GM03348 (cell line): ENCODE measurements at regions not wholly inside any gene's neighbourhood (a gene's known extent, or its start where the extent isn't known, plus 50 kb on each side); places are given as distances from the start of the nearest gene placed in this dataset.

Source experiments
- DNase-seq: peaks from one replicate; pipeline ENCODE4 v3.0.0; 2012; ENCODE audit warnings: low spot score

DNA sequence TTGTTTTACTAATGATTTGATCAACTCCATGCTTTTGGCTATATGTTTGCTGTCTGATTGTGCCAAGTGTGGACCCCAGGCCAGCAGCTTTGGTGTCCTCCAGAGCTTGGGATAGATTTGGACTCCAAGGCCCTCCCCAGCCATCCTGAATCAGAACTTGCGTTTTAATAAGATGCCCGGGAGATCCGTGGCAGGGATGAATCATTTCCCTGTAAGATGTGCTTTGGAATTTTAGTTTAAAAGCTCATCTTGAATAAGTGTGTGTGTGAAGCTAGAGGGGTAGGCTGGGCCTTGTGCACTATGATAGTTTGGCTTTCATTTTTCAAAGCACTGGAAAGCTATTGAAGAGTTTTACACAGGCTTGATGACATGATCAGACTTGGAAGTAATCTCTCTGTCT lies 66.2 kb upstream of the SDK1 start:
- DNase-seq = no peak

DNA sequence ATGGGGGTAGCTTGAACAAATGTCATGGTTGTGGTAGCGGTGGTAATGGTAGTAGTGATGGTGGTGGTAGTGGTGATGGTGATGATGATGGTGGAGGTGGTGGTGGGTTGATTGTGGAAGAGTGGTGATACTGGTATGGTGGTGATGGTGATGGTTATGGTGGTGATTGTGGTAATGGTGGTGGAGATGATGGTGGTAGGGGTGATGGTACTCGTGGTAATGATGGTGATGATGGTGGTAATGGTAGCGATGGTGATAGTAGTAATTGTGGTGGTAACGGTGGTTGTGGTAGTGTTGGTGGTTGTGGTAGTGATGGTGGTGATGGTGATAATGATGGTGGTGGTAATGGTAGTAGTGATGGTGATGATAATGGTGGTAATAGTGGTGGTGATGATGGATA lies 65.7 kb upstream of the SDK1 start:
- DNase-seq = no peak

DNA sequence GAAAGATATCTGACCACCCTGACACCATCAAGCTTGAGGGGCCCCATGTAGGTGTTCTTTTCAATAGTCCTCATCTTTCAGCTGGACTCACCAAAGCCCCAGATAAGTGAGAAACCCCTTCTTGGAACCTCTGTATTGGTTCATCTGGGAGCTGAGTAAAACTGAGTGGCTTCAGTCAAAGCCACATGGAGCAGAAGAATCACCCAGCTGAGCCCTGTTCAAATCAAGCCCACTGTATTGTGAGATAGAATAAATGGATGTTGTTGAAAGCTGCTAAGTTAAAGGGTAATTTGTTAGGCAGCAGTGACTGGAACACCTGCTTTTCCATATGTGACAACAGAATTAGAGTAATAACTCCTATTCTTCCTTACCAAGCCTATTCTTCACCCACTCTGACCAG lies 64.8 kb upstream of the SDK1 start:
- no peak for DNase-seq

DNA sequence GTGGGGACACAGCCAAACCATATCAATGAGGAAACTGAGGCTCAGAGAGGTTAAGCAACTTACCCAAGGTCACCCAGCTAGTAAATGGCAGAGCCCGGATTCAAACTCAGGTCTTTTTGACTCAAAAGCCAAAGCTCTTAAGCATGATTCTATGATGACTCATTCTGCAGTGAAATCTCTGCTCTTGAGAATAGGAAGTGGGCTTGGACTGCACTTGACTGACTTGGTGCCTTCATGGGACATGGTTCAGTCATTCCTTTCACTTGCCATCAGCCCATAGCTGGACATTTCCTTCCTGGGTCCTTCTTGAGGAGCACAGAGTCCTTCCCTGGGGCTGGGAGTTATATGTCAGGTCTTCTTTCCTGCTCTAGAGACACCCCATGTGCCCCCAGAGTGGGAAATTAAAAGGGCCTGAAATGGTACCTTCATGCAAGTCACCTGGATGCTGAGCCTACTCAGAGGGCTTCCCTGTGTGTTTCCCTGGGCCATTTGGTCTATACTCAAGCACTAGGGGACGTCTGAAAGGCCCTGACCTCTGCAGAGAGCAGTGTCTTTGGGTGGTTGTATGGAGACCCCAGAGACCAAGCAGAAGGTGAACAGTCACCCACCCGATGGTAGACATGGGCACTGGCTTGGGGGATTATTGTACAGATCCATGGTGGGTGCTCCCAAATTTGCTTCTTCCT lies 62.4 kb upstream of the SDK1 start:
- no peak for DNase-seq

DNA sequence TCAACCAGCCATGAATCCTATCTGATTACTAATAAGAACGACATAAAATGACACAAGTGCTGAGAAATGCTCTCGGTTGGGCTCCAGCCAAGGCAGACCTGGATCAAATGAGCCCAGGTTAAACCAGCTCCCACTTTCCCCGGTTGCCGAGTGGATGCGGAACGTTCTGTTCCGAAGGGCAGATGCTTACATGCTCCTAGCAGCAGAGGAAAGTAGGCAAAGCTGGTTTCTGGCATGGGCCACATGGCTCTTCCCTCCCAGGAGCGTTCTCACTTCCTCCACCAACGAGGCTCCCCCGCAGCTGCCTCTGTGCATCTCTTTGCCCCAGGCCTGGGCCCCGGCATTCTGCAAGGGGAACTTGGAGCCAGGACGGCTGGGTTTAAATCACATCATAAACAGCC lies 61.8 kb upstream of the SDK1 start:
- no peak for DNase-seq

DNA sequence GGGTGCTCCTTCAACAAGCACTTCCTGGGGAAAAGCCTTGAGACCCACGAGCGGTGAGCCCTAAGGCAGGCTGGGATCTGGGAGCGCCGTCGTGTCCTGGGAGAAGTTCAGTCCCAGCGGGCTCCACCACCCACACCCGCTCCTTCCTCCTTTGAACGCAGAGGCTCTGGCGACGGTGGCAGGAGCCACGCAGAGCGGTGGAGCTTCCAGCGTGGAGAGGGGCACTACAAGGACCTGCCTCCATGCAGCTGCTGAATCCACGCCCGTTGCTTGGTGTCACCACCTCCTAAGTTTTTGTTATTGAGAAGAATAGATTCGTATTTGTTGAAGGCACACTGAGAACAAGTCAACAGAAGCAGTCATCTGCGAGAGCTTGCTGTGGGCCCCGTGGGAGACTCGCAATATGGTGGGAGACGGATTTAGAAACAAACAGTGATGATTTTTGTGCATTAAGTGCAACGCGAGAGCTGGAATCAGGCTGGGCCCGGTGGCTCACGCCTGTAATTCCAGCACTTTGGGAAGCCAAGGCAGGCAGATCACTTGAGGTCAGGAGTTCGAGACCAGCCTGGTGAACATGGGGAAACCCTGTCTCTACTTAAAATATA lies 60.1 kb upstream of the SDK1 start:
- no peak for DNase-seq

DNA sequence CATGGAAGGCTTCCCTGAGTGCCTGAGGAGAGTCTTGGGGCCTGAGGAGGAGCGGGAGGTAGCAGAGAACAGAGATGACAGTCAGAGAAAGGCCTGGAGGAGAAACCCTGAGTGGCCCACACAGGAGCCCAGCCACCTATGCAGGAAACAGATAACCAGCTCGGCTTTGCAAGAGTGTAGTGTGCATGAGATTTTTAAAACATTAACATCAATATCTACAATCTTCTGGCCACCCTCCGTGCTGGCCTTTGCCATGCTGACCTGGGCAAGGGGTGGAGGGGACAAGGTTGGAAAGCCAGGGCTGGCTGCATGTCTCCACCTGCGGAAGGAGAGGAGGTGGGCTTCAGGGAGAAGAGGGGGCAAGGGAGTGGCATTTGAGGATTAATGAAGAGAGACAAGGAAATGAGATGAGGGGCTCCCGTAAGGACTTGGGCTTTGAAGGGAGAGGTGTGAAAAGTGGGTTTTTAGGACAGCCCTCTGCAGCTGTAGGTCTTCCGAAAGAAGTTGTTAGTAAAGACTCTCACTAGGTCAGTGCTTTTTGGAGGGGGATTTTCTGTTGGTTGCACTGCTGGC lies 59.3 kb upstream of the SDK1 start:
- DNase-seq = no peak

DNA sequence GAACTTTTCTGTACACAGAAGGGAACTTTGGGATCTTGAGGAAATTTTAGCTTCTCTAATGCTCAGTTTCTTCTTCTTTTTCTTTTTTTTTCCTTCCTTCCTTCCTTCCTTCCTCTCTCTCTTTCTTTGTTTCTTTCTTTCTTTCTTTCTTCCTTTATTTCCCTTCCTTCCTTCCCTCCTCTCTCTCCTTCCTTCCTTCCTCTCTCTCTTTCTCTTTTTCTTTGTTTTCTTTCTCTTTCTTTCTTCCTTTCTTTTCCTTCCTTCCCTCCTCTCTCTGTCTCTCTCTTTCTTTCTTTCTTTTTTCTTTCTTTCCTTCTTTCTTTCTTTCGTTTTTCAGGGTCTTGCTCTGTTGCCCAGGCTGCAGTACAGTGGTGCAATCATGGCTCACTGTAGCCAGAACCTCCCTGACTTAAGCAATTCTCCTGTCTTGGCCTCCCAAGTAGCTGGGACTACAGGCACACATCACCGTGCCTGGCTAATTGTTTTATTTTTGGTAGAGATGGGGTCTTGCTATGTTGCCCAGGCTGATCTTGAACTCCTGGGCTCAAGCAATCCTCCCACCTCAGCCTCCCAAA lies 58.6 kb upstream of the SDK1 start:
- no peak for DNase-seq

DNA sequence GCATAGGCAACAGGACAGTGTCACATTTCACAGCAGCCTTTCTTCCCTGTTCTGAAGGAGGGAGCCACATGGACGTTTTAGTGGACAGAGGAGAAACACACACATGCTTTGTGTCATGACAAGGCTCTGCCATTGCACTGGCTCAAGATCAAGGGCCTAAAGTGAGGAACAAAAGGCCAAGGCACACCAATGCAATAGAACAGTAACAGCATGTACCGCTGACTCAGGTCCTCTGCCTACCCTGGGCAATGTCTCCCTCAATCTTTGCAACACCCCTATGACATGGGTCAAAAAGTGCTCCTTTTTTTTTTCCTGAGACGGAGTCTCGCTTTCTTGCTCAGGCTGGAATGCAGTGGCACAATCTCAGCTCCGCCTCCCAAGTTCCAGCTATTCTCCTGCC lies 57.8 kb upstream of the SDK1 start:
- DNase-seq = no peak

DNA sequence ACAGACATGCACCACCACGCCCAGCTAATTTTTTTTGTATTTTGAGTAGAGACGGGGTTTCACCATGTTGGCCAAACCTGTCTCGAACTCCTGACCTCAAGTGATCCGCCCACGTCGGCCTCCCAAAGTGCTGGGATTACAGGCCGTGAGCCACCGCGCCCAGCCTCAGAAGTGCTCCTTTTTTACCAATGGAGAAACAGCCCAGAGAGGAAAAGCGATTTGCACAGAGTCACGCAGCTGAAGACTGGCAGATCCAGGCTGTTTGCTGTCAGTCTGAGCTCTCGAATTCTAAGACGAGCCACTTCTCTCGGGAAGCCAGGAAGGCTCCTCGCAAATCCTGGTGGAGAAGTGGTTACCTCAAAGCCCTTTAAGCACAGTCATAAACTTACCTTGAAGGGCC lies 57.4 kb upstream of the SDK1 start:
- no peak for DNase-seq

DNA sequence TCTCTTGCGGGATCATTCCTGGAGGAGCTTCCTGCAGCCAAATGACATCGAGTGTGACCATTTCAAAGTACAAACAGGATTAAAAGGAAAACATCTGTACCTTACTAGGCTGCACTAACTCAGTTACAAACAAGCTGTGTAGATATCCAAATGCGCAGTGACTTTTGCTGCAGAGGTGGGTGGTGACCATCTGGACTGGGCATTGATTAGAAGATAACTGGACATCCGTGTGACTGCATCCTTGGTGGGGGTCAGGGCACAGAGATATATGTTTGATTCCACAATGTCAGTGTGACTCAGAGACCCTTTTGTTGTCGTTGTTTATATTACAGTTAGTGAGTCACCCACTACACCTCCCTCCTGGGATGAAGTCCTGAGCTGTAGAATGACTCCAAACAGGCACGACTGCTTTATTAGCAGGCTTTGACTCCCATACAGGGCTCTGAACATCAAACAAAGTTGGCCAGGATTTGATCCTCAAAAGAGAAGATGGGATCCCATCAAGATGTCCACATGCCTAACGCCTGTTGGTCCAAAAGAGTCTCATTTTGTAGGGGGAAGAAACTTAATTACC lies 56.7 kb upstream of the SDK1 start:
- DNase-seq = no peak

DNA sequence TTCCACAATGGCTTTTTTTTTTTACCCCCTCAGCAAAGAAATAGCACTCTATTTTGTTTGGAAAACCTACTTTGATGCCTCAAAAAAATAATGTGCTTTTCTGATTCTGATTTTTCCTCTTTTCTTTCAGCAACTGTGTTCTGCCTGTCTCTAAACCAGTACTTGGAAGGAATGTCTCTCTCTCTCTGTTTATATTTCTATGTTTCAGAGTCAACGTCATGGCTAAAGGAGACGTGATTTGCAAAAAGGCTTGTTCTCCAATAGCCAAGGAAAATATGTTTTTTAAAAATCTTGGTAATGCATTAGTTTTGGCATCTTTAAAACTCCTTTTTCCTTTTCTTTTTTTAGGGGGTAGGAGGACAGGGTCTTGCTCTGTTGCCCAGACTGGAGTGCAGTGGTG lies 56.0 kb upstream of the SDK1 start:
- no peak for DNase-seq

DNA sequence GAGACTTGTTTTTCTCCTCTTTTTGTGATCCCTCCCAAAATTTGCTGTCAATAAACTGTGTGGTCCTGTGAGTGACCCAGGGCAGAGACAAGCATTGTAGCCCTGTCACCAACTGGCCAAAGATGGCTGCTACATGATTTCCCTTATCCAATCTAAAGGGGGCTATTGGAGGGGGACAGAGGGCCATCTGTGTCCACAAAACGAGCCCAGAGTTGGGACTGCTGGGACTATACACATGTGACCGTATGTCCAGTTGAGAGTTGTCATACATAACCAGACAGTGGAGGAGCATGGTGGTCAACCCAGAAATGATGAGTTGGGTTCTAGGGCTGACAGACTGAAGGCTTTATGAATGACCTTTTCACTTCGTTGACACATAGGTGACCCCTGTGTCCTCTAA lies 55.3 kb upstream of the SDK1 start:
- DNase-seq = no peak

DNA sequence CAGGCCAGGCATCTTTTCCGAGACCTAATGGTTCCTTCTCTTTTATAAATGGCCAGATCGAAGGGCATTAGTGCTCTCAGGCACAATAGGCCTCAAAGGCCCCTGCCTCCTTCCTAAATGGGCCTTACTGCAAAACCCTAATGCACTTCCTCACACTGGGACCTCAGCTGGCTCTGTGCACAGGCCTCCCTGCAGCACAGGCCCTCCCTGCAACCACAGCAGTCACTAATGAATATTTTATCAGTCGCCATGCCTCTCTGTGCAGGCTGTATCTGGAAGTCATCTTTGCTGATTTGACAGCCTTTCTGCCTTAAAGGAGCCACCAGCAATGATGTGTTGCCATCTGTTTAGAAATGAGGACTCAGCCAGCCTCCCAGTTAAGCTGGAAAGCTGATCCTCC lies 54.9 kb upstream of the SDK1 start:
- DNase-seq = no peak

DNA sequence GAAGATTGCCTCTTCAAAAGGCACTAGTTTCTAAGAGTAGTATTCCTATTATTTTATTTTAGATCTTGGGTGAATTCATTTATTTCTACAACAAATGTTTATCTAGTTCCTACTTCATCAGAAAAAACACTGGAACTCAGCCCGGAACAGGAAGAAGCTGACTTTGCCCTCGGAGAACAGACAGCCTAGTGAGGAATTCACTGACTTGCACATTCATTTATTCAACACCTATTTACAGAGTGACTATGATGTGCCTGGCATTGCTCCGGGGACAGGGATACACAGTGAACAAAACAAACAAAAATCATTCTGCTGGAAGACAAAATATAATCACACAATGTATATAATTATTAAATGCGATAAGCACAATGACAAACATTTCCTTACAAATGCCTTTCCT lies 54.4 kb upstream of the SDK1 start:
- DNase-seq = no peak

DNA sequence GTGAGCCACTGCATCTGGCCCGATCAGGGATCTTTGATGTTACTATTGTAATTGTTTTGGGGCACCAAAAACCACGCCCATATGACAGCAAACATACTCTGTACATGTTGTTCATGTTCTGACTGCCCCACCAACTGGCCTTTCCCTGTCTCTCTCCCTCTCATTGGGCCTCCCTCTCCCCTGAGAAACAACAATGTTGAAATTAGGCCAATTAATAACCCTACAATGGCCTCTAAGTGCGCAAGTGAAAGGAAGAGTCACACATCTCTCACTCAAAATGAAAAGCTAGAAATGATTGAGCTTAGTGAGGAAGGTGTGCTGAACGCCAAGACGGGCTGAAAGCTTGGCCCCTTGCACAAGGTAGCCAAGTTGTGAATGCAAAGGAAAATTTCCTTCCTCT lies 50.3 kb upstream of the SDK1 start:
- DNase-seq = no peak
